ENCODE measurements at regions not wholly inside any gene's neighbourhood (a gene's known extent, or its start where the extent isn't known, plus 50 kb on each side); places are given as distances from the start of the nearest gene placed in this dataset.

- no peak for TF ChIP-seq CTCF (IDR thresholded peaks at IDR 0.05)
- TF ChIP-seq POLR2AphosphoS5 (IDR thresholded peaks at IDR 0.05), result no peak
- TF ChIP-seq POLR2A (IDR thresholded peaks at IDR 0.05), result no peak
- no peak for TF ChIP-seq EP300 (IDR thresholded peaks at IDR 0.05; ENCODE audit: low read depth)
Measured at GRCh38 chr2:196481324-196481697, 158.2 kb upstream of the CCDC150 start.

Measured in transverse colon (tissue), 4 donors.